Tibial artery (tissue), 4 donors: ENCODE measurements at regions not wholly inside any gene's neighbourhood (a gene's known extent, or its start where the extent isn't known, plus 50 kb on each side); places are given as distances from the start of the nearest gene placed in this dataset.

Experiments
- DNase-seq, 2 donors: peaks; one replicate each; pipeline ENCODE4 v3.0.0-alpha.2; 2019
- H3K27ac ChIP-seq, 2 donors: fragments of 200-600 bp; sonication (generic) in 1 of 2; 1 replicate in 1 of 2; 2 replicates in 1 of 2; pipeline ENCODE4 v1.5.1; 2018 to 2019; ENCODE audit warnings: mild to moderate bottlenecking in 1 of 2
- H3K27me3 ChIP-seq, 2 donors: fragments of 200-600 bp; sonication (generic) in 1 of 2; one replicate each; pipeline versions ENCODE4 v1.5.1 to v1.6.0; 2016 to 2019
- H3K36me3 ChIP-seq, 3 donors: fragments of 200-600 bp; sonication (generic) in 2 of 3; one replicate each; pipeline ENCODE4 v1.5.1; 2016 to 2019; ENCODE audit warnings: mild to moderate bottlenecking in 2 of 3
- H3K4me1 ChIP-seq, 4 donors: fragments of 200-600 bp; sonication (generic) in 2 of 4; 1 replicate in 3 of 4; 2 replicates in 1 of 4; pipeline ENCODE4 v1.5.1; 2016 to 2019
- H3K4me3 ChIP-seq, 2 donors: fragments of 200-600 bp; sonication (generic) in 1 of 2; 1 replicate in 1 of 2; 2 replicates in 1 of 2; pipeline ENCODE4 v1.5.1; 2018 to 2019; ENCODE audit warnings: mild to moderate bottlenecking in 2 of 2
- H3K9me3 ChIP-seq, 3 donors: fragments of 200-600 bp; sonication (generic) in 1 of 3; one replicate each; pipeline ENCODE4 v1.5.1; 2016 to 2019
- CTCF ChIP-seq, 2 experiments: fragments of 200-600 bp in 1 of 2; fragments of 450-650 bp in 1 of 2; IDR thresholded peaks; one replicate each; pipeline ENCODE4 v1.5.1; 2017 to 2019; ENCODE audit warnings: antibody characterized with exemption in 2 of 2, mild to moderate bottlenecking in 1 of 2, moderate library complexity in 1 of 2
- intact Hi-C: fragments of 100-400 bp; cut with DNase I; formaldehyde crosslinking; loops from one replicate; pipeline ENCODE4 v1.15.0; 2023; ENCODE audit warnings: low total_unique reads

GRCh38 chr2:205929246-205929942, 156.6 kb downstream of the INO80D start:
- TF ChIP-seq CTCF (IDR thresholded peaks at IDR 0.05) = no peak
- no peak for DNase-seq
- H3K9me3 ChIP-seq = no peaks in the 10 kb centered on the region
- peaks cover 0 to 30% of the 10 kb centered on the region in 2 donors for H3K27me3 ChIP-seq
- no peak overlapping the region for H3K4me3 ChIP-seq
- no peak overlapping the region for H3K27ac ChIP-seq
- intact Hi-C loops = loop anchor here (10.0 kb wide), 1 partner anchor 165 kb away; no protein-coding TSS in a partner anchor
- peaks cover 0 to 9% (median 3%) of the 10 kb centered on the region in 4 donors for H3K4me1 ChIP-seq
- H3K36me3 ChIP-seq = no peaks in the 10 kb centered on the region

- no peak overlapping the region for H3K27ac ChIP-seq
Measured at GRCh38 chr2:205925373-205926337, 160.3 kb downstream of the INO80D start.

GRCh38 chr2:205924676-205925075, 161.3 kb downstream of the INO80D start:
- intact Hi-C loops = loop anchor here (10.0 kb wide), 1 partner anchor 160 kb away; no protein-coding TSS in a partner anchor
- Histone ChIP-seq H3K36me3 (no peaks in the 10 kb centered on the region), H3K27me3 (peaks cover 0 to 30% of the 10 kb centered on the region in 2 donors), H3K4me1 (peaks cover 0 to 9% (median 3%) of the 10 kb centered on the region in 4 donors), H3K27ac (no peak overlapping the region), H3K9me3 (no peaks in the 10 kb centered on the region), H3K4me3 (no peak overlapping the region)
- TF ChIP-seq CTCF (IDR thresholded peaks at IDR 0.05) = no peak
- no peak for DNase-seq

More at GRCh38 chr2:205925373-205926337, 160.3 kb downstream of the INO80D start:
- peak overlapping the region in 1 of 2 donors; percentile 25 for H3K4me3 ChIP-seq
- H3K4me1 ChIP-seq = peaks cover 0 to 9% (median 3%) of the 10 kb centered on the region in 4 donors
- peak; percentile 85 to 91 for TF ChIP-seq CTCF (IDR thresholded peaks at IDR 0.05)
- H3K9me3 ChIP-seq = no peaks in the 10 kb centered on the region
- intact Hi-C loops = loop anchor here (10.0 kb wide), 1 partner anchor 161 kb away; no protein-coding TSS in a partner anchor
- peak; percentile 55 to 80 for DNase-seq
- no peaks in the 10 kb centered on the region for H3K36me3 ChIP-seq
- H3K27me3 ChIP-seq = peaks cover 0 to 30% of the 10 kb centered on the region in 2 donors

- no peak for TF ChIP-seq CTCF (IDR thresholded peaks at IDR 0.05)
- Histone ChIP-seq H3K4me1 (peaks cover 0 to 8% (median 0%) of the 10 kb centered on the region in 4 donors), H3K27ac (no peak overlapping the region), H3K4me3 (no peak overlapping the region), H3K9me3 (no peaks in the 10 kb centered on the region), H3K36me3 (no peaks in the 10 kb centered on the region), H3K27me3 (no peaks in the 10 kb centered on the region)
- no peak for DNase-seq
- intact Hi-C loops = no loop called here
Measured at GRCh38 chr2:205915130-205915524, 170.8 kb downstream of the INO80D start.

GRCh38 chr2:205914213-205915129, 171.5 kb downstream of the INO80D start:
- Histone ChIP-seq H3K36me3 (no peaks in the 10 kb centered on the region), H3K9me3 (no peaks in the 10 kb centered on the region), H3K27me3 (no peaks in the 10 kb centered on the region), H3K4me3 (no peak overlapping the region), H3K27ac (no peak overlapping the region), H3K4me1 (peaks cover 0 to 8% (median 0%) of the 10 kb centered on the region in 4 donors)
- intact Hi-C loops = no loop called here
- DNase-seq = no peak
- no peak for TF ChIP-seq CTCF (IDR thresholded peaks at IDR 0.05)
